Naive thymus-derived CD8-positive, alpha-beta T cell (primary cell): ENCODE measurements at regions not wholly inside any gene's neighbourhood (a gene's known extent, or its start where the extent isn't known, plus 50 kb on each side); places are given as distances from the start of the nearest gene placed in this dataset.

ENCODE experiments used
- ATAC-seq, 2 donors: fragments of 150-1000 bp; cut with Tn5 transposase in 1 of 2; sonication (Bioruptor Pico), chemical (Tn5 transposase) in 1 of 2; 1 replicate in 1 of 2; 2 replicates in 1 of 2; pipeline ENCODE4 v1.10.0; 2021; ENCODE audit warnings: mild to moderate bottlenecking in 2 of 2, moderate library complexity in 2 of 2
- POLR2A ChIA-PET: fragments of 350-600 bp; sonication (Branson Sonifier 250); formaldehyde crosslinking; loops from one replicate; lab custom pipeline; 2021; ENCODE audit warnings: antibody characterized with exemption; lab: Charles Lee
- DNase-seq, 10 donors: peaks; one replicate each; pipeline versions ENCODE4 v3.0.0 to v3.0.0-alpha.2; 2020 to 2022
- H3K27ac Mint-ChIP-seq, 10 donors: one replicate each; pipeline ENCODE4 v1.8.0; 2020 to 2022; ENCODE audit warnings: mild to moderate bottlenecking in 10 of 10, mixed read lengths in 10 of 10, moderate library complexity in 4 of 10, inconsistent platforms in 1 of 10
- H3K27me3 Mint-ChIP-seq, 5 donors: one replicate each; pipeline ENCODE4 v1.8.0; 2021 to 2022; ENCODE audit warnings: mixed read lengths in 5 of 5
- H3K36me3 Mint-ChIP-seq, 3 donors: one replicate each; pipeline ENCODE4 v1.8.0; 2020 to 2022; ENCODE audit warnings: mixed read lengths in 3 of 3, mild to moderate bottlenecking in 2 of 3, inconsistent platforms in 1 of 3
- H3K4me1 Mint-ChIP-seq, 4 donors: one replicate each; pipeline ENCODE4 v1.8.0; 2021 to 2022; ENCODE audit warnings: mixed read lengths in 4 of 4
- H3K4me3 Mint-ChIP-seq, 10 donors: one replicate each; pipeline ENCODE4 v1.8.0; 2020 to 2022; ENCODE audit warnings: mild to moderate bottlenecking in 10 of 10, mixed read lengths in 10 of 10, moderate library complexity in 6 of 10, inconsistent platforms in 1 of 10
- H3K9me3 Mint-ChIP-seq, 9 donors: one replicate each; pipeline ENCODE4 v1.8.0; 2020 to 2022; ENCODE audit warnings: mixed read lengths in 9 of 9, mild to moderate bottlenecking in 3 of 9, inconsistent platforms in 1 of 9, moderate library complexity in 1 of 9

DNA sequence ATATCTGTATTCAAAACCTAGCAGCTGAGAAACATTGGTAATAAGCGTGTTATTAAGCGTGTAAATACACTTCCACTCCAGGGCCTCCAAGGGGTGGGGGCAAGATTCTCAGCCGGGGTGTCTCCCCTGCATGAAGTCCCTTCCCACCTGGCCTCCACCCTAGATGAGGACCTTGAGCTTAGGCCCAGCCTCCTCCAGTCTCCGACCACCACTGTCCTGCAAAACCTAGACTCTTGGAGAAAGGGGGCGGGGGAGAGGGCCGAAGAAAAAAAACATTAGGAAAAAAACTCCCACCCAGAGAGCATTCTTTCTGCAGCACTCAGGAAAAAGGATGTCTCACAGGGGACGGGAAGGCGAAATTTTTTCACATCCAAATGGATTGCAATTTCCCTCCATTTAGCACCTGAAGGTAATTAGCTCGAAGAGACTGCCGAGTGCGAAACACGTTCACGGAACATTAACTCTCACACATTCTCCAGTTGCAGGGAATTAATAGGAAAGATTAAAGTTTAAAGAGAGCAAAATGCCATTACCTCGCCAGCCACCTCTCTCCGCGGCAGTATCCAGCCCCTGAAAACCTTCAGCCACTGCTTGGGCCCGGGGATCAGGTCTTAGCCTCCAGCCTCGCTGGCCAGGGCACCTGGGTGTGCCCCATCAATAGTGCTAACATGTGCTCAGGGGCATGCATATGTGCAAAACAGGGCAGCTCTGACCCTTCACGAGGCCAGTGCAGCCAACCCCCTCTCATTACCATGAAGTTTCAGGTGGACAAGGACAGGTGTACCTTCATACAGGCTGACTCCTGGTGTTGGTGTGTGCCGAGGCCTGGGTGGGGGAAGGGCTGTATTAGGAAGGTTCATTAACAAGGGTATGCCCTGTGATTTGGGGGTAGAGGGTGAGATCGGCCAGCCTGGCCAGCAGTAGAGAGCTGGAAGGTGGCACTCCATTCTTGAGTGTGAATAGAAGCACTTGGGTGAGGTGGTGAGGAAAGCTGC lies 77.2 kb downstream of the HIF1AN start:
- no peak overlapping the region for H3K4me3 Mint-ChIP-seq
- H3K27ac Mint-ChIP-seq, result peak overlapping the region in 1 of 10 donors; percentile 40
- DNase-seq (peak in 1 of 10 donors; percentile 8), ATAC-seq (no peak)
- no peaks in the 10 kb centered on the region for H3K9me3 Mint-ChIP-seq
- peaks cover 22 to 79% (median 41%) of the 10 kb centered on the region in 5 donors for H3K27me3 Mint-ChIP-seq
- no peaks in the 10 kb centered on the region for H3K36me3 Mint-ChIP-seq
- POLR2A ChIA-PET, result no interaction called here
- H3K4me1 Mint-ChIP-seq, result no peaks in the 10 kb centered on the region

DNA sequence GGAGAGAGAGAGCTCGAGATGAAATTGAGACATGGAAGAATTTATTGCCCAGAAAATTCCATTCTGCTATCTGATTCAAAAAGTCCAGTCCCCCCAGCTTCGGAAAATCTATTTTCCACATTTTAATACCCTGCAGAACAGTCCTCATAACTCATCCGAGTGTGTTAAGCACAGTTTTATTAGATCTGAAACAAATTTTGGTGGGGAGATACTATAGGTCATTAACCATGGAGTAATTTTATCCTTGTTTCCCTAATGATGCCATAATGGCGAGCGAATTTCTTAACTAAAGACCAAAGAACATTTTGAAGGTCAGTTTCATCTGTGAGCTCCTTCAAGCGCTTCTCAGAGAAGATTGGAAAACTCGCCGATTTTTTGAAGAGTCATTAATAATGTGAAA lies 78.1 kb downstream of the HIF1AN start:
- H3K27ac Mint-ChIP-seq, result no peak overlapping the region
- no peak for ATAC-seq
- no peaks in the 10 kb centered on the region for H3K9me3 Mint-ChIP-seq
- peaks cover 24 to 80% (median 44%) of the 10 kb centered on the region in 5 donors for H3K27me3 Mint-ChIP-seq
- POLR2A ChIA-PET, result no interaction called here
- H3K4me3 Mint-ChIP-seq, result no peak overlapping the region
- DNase-seq, result no peak
- H3K36me3 Mint-ChIP-seq, result no peaks in the 10 kb centered on the region
- H3K4me1 Mint-ChIP-seq, result no peaks in the 10 kb centered on the region

- no peaks in the 10 kb centered on the region for H3K36me3 Mint-ChIP-seq
- H3K4me1 Mint-ChIP-seq, result no peaks in the 10 kb centered on the region
- H3K27ac Mint-ChIP-seq, result no peak overlapping the region
- ATAC-seq (no peak), DNase-seq (peak in 1 of 10 donors; percentile 2)
- peaks cover 26 to 88% (median 50%) of the 10 kb centered on the region in 5 donors for H3K27me3 Mint-ChIP-seq
- H3K9me3 Mint-ChIP-seq, result peaks cover 0 to 2% (median 0%) of the 10 kb centered on the region in 9 donors
- H3K4me3 Mint-ChIP-seq, result no peak overlapping the region
- POLR2A ChIA-PET, result no interaction called here
Measured at GRCh38 chr10:100614429-100615095, 78.8 kb downstream of the HIF1AN start.

DNA sequence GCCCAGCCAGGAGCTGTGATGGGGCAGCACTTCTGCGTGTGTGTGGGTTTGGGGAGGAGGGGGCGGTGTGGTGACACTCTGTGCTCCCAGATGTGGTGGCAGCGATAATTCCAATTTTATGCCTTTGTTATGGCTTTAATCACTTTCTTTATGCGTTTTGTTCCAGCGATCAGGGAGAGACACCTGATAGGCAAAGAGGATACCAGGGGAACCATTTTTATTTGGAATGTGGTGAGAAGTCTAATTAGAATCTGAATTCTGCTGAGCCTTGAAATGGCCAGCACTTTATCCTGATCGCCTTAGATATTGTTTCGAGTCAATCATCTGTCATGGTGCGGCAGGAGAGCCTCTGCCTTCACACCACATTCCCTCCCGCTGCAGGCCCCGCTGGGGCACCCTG lies 79.5 kb downstream of the HIF1AN start:
- Mint-ChIP-seq H3K9me3 (peaks cover 0 to 2% (median 0%) of the 10 kb centered on the region in 9 donors), H3K4me1 (no peaks in the 10 kb centered on the region), H3K4me3 (no peak overlapping the region), H3K36me3 (no peaks in the 10 kb centered on the region), H3K27me3 (peaks cover 29 to 90% (median 57%) of the 10 kb centered on the region in 5 donors), H3K27ac (no peak overlapping the region)
- DNase-seq (no peak), ATAC-seq (no peak)
- POLR2A ChIA-PET, result no interaction called here

- DNase-seq, result no peak
- no peak for ATAC-seq
- Mint-ChIP-seq H3K4me1 (no peaks in the 10 kb centered on the region), H3K9me3 (peaks cover 0 to 2% (median 0%) of the 10 kb centered on the region in 9 donors), H3K27me3 (peaks cover 29 to 90% (median 63%) of the 10 kb centered on the region in 5 donors), H3K4me3 (no peak overlapping the region), H3K36me3 (no peaks in the 10 kb centered on the region), H3K27ac (no peak overlapping the region)
- POLR2A ChIA-PET, result no interaction called here
Measured at GRCh38 chr10:100615908-100616307, 80.2 kb downstream of the HIF1AN start.

DNA sequence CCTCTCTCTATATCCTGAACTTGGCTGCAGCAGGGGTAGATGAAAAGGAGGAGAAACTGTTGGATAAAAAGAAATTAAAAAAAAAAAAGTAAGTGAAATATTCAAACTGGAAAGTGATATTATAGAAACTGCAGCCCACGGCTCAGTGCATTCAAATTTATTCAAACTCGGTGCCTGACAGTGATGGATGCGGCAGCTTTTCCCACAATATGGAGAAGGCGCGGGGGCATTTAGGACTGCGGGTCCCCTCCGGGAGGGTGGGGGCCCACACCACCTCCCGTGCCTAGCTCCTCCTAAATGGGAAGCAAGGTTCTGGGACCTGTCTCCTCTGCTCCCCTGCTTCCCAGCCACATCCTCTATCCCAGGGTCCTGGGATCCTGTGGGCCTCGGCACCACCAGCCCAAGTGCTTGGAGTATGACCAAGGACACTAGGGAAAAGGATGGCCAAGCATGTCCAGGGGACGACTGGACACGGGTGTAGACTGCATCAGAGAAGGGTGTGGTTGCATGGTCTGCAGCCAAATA lies 82.4 kb downstream of the HIF1AN start:
- peaks cover 0 to 4% (median 4%) of the 10 kb centered on the region in 4 donors for H3K4me1 Mint-ChIP-seq
- peaks cover 0 to 2% (median 0%) of the 10 kb centered on the region in 9 donors for H3K9me3 Mint-ChIP-seq
- ATAC-seq (no peak), DNase-seq (no peak)
- no peak overlapping the region for H3K27ac Mint-ChIP-seq
- no peak overlapping the region for H3K4me3 Mint-ChIP-seq
- no peaks in the 10 kb centered on the region for H3K36me3 Mint-ChIP-seq
- POLR2A ChIA-PET, result no interaction called here
- peaks cover 37 to 85% (median 67%) of the 10 kb centered on the region in 5 donors for H3K27me3 Mint-ChIP-seq

DNA sequence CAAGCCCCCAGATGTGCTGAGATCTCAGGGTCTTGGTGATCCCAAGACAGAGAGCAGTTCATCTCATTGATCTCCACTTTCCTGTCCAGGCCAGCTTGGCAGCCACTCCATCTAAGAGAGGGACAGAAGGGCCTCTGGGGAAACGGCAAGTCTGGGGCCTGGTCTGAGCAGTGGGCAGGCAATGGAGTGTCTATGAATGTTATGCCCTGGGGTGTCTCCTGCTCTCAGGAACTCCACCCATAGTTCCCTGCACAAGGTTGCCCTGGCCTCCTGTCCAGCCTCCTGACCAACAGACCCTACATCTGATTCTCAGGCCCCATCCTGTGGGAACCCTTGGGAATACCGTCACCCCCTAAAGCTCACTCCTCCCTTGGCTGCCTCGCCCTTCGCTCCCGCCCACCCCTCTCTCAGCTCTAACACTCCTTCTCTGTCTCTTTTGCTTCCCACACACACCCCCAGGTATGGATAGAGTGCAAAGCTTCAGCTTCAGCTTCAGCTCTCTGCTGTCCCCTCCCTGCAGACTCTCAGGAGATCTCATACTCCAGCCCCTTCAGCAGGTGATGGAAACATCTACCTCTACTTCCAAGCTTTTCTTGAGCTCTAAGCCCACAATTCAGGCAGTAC lies 83.0 kb downstream of the HIF1AN start:
- POLR2A ChIA-PET, result no interaction called here
- Mint-ChIP-seq H3K27ac (no peak overlapping the region), H3K4me1 (peaks cover 0 to 4% (median 4%) of the 10 kb centered on the region in 4 donors), H3K36me3 (no peaks in the 10 kb centered on the region), H3K27me3 (peaks cover 36 to 85% (median 65%) of the 10 kb centered on the region in 5 donors), H3K9me3 (peaks cover 0 to 2% (median 0%) of the 10 kb centered on the region in 9 donors), H3K4me3 (no peak overlapping the region)
- ATAC-seq (no peak), DNase-seq (no peak)

DNA sequence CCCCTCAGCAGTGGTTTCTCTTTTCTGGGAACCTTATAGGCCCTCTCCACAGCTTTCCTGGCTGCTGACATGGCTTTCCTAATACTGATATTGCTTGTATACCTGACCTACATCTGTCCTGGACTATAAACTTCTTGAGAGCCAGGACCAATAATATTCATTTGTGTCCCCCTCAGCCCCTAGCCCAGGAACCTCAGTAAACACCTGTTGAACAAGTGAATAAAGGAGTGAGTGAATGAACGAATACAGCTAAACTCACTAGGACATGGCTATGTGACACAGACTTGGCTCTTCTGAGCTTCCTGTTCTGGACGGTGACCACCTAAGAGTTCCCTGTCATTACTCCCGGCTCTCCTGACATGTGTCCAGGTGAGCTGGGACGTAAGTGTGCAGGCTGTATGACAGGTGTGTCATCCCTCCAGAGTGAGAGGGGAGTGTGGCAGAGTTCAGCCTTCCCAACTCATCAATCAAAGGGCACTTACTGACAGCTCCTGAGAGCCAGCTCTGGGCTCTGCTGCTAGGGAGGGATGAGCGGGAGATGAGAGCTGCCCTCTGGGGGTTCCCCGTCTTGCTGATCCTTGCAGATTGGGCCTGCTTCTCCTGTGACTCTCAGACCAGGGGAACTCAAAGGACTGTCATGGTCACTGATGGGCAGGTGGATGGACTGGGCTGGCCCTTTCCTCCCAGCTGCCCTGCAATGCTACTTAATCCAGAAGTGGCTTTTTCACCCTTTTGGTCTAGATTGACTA lies 84.5 kb downstream of the HIF1AN start:
- H3K36me3 Mint-ChIP-seq, result no peaks in the 10 kb centered on the region
- no peak for ATAC-seq
- no peak overlapping the region for H3K27ac Mint-ChIP-seq
- peaks cover 38 to 82% (median 61%) of the 10 kb centered on the region in 5 donors for H3K27me3 Mint-ChIP-seq
- peaks cover 0 to 2% (median 0%) of the 10 kb centered on the region in 9 donors for H3K9me3 Mint-ChIP-seq
- H3K4me3 Mint-ChIP-seq, result no peak overlapping the region
- DNase-seq, result no peak
- peaks cover 0 to 4% (median 4%) of the 10 kb centered on the region in 4 donors for H3K4me1 Mint-ChIP-seq
- POLR2A ChIA-PET, result no interaction called here

- POLR2A ChIA-PET, result no interaction called here
- ATAC-seq, result peak in 1 of 2 donors; percentile 49
- Mint-ChIP-seq H3K4me3 (peak overlapping the region; percentile 22 to 80 (median 70)), H3K4me1 (peaks cover 0 to 4% (median 4%) of the 10 kb centered on the region in 4 donors), H3K36me3 (no peaks in the 10 kb centered on the region), H3K27me3 (peaks cover 38 to 82% (median 55%) of the 10 kb centered on the region in 5 donors), H3K9me3 (peaks cover 0 to 2% (median 0%) of the 10 kb centered on the region in 9 donors), H3K27ac (peak overlapping the region in 3 of 10 donors; percentile 61 to 70 (median 63))
- peak in 9 of 10 donors; percentile 10 to 83 (median 42) for DNase-seq
Measured at GRCh38 chr10:100621360-100622205, 85.8 kb downstream of the HIF1AN start.

DNA sequence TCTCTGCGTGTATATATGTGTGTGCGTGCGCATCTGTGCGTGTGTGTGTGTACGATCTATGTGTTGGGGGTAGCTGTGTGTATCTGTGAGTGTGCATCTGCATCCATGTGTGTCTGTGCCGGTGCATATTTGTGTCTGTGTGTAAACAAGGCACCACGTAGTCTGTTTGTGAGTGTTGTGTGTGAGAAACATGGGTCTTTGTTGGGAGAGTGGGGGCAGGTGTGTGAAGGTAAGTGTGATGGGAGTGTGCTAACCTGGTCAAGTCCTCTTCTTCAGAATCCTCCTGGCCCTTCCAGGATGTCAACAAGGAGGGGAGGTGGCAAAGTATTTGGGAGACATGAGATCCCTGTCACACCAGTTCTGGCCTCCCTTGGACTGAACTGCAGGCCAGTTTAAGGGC lies 87.2 kb downstream of the HIF1AN start:
- Mint-ChIP-seq H3K27ac (no peak overlapping the region), H3K4me1 (peaks cover 0 to 4% (median 4%) of the 10 kb centered on the region in 4 donors), H3K4me3 (no peak overlapping the region), H3K9me3 (peaks cover 0 to 2% (median 0%) of the 10 kb centered on the region in 9 donors), H3K36me3 (no peaks in the 10 kb centered on the region), H3K27me3 (peaks cover 33 to 82% (median 57%) of the 10 kb centered on the region in 5 donors)
- ATAC-seq, result no peak
- POLR2A ChIA-PET, result no interaction called here
- DNase-seq, result no peak

GRCh38 chr10:100623521-100624230 lies 87.9 kb downstream of the HIF1AN start:
- peak overlapping the region in 1 of 10 donors; percentile 6 for H3K27ac Mint-ChIP-seq
- peaks cover 33 to 85% (median 59%) of the 10 kb centered on the region in 5 donors for H3K27me3 Mint-ChIP-seq
- DNase-seq, result no peak
- H3K4me3 Mint-ChIP-seq, result no peak overlapping the region
- H3K4me1 Mint-ChIP-seq, result peaks cover 0 to 4% (median 4%) of the 10 kb centered on the region in 4 donors
- H3K9me3 Mint-ChIP-seq, result peaks cover 0 to 2% (median 0%) of the 10 kb centered on the region in 9 donors
- H3K36me3 Mint-ChIP-seq, result no peaks in the 10 kb centered on the region
- POLR2A ChIA-PET, result no interaction called here
- ATAC-seq, result no peak
